GM12865 (cell line): ENCODE measurements at regions not wholly inside any gene's neighbourhood (a gene's known extent, or its start where the extent isn't known, plus 50 kb on each side); places are given as distances from the start of the nearest gene placed in this dataset.

Source experiments
- DNase-seq: peaks from one replicate; pipeline ENCODE4 v3.0.0; 2010; ENCODE audit warnings: low read depth
- H3K4me3 ChIP-seq: 2 replicates; pipeline ENCODE4 v1.5.1; 2011; ENCODE audit warnings: mild to moderate bottlenecking, low read depth, low read length, control low read depth
- CTCF ChIP-seq: IDR thresholded peaks from 2 replicates; pipeline ENCODE4 v1.5.1; 2011; ENCODE audit warnings: low read length, control low read depth, low read depth, inconsistent platforms; ENCODE audit not compliant: insufficient read depth; ENCODE audit errors: missing control alignments

- no peak overlapping the region for H3K4me3 ChIP-seq
- no peak for DNase-seq
- no peak for TF ChIP-seq CTCF
These were observed 1284.2 kb downstream of the EFNB2 start for GRCh38 chr13:105251293-105251692.

- H3K4me3 ChIP-seq: no peak overlapping the region
- TF ChIP-seq CTCF: no peak
- DNase-seq: no peak
These were observed 1287.6 kb downstream of the EFNB2 start for GRCh38 chr13:105247830-105248229.

GRCh38 chr13:105240371-105240770, 1295.1 kb downstream of the EFNB2 start:
- no peak for DNase-seq
- TF ChIP-seq CTCF: no peak
- no peak overlapping the region for H3K4me3 ChIP-seq

GRCh38 chr13:105232439-105232838, 1303.0 kb downstream of the EFNB2 start:
- no peak overlapping the region for H3K4me3 ChIP-seq
- no peak for TF ChIP-seq CTCF
- DNase-seq: no peak

GRCh38 chr13:105232006-105232405, 1303.5 kb downstream of the EFNB2 start:
- no peak overlapping the region for H3K4me3 ChIP-seq
- no peak for DNase-seq
- TF ChIP-seq CTCF: no peak

- no peak overlapping the region for H3K4me3 ChIP-seq
- no peak for TF ChIP-seq CTCF
These were observed 1303.9 kb downstream of the EFNB2 start for GRCh38 chr13:105231579-105231978.

GRCh38 chr13:105220881-105221280, 1314.6 kb downstream of the EFNB2 start:
- H3K4me3 ChIP-seq: no peak overlapping the region
- TF ChIP-seq CTCF: no peak
- no peak for DNase-seq

More at GRCh38 chr13:105231579-105231978, 1303.9 kb downstream of the EFNB2 start:
- DNase-seq: no peak
